Activated T-cell treated with anti-CD3 and anti-CD28 coated beads, Interleukin-2, amount 50 U/mL, for 24 hours (primary cell): ENCODE measurements at regions not wholly inside any gene's neighbourhood (a gene's known extent, or its start where the extent isn't known, plus 50 kb on each side); places are given as distances from the start of the nearest gene placed in this dataset.

ENCODE experiments used
- DNase-seq: peaks from one replicate; pipeline ENCODE4 v3.0.0-alpha.2; 2020
- H3K27ac Mint-ChIP-seq: 2 replicates; pipeline ENCODE4 v1.8.0; 2020; ENCODE audit warnings: mild to moderate bottlenecking, mixed read lengths
- H3K27me3 Mint-ChIP-seq: 2 replicates; pipeline ENCODE4 v1.8.0; 2020; ENCODE audit warnings: mixed read lengths
- H3K36me3 Mint-ChIP-seq: 2 replicates; pipeline ENCODE4 v1.8.0; 2020; ENCODE audit warnings: low read depth, mixed read lengths
- H3K4me1 Mint-ChIP-seq: 2 replicates; pipeline ENCODE4 v1.8.0; 2020; ENCODE audit warnings: low read depth, mixed read lengths
- H3K4me3 Mint-ChIP-seq: 2 replicates; pipeline ENCODE4 v1.8.0; 2020; ENCODE audit warnings: mild to moderate bottlenecking, moderate library complexity, mixed read lengths
- H3K9me3 Mint-ChIP-seq: 2 replicates; pipeline ENCODE4 v1.8.0; 2020; ENCODE audit warnings: mixed read lengths

DNA sequence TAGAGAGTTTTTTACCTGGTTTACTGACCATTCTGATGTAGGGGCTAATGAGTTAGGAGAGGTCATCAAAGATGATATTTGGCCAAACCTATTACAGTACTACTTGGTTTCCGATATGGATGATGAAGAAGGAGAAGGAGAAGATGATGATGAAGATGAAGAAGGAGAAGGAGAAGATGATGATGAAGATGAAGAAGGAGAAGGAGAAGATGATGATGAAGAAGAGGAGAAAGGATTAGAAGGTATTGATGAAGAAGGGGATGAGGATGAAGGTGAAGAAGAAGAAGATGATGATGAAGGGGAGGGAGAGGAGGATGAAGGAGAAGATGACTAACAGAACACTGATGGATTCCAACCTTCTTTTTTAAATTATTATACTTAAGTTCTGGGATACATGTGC is 196.6 kb downstream of the TMX1 start:
- no peak overlapping the region for H3K27ac Mint-ChIP-seq
- H3K4me3 Mint-ChIP-seq, result no peak overlapping the region
- H3K27me3 Mint-ChIP-seq, result peaks cover 32% of the 10 kb centered on the region
- no peak for DNase-seq
- H3K9me3 Mint-ChIP-seq, result no peaks in the 10 kb centered on the region
- no peaks in the 10 kb centered on the region for H3K36me3 Mint-ChIP-seq
- no peaks in the 10 kb centered on the region for H3K4me1 Mint-ChIP-seq

DNA sequence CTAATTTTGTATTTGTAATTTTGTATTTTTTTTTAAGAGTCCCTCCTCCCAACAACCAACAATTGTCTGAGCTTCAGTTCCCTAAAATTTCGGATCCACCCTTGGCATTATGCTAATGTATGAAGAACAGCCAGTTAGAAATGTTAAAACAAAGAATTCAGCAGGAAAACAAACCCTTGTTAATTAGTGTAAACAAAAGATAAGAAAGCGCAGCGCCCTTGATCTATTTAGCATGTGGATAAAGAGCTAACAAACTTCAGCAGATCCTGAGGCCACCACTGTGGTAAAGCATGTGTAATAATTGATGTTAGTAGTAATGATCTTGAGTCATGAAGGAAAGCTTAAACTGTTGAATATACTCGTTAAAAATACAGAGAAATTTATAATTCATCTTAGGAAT is 199.8 kb downstream of the TMX1 start:
- H3K4me3 Mint-ChIP-seq, result no peak overlapping the region
- H3K27ac Mint-ChIP-seq, result no peak overlapping the region
- H3K9me3 Mint-ChIP-seq, result no peaks in the 10 kb centered on the region
- no peak for DNase-seq
- H3K27me3 Mint-ChIP-seq, result peaks cover 25% of the 10 kb centered on the region
- H3K36me3 Mint-ChIP-seq, result no peaks in the 10 kb centered on the region
- no peaks in the 10 kb centered on the region for H3K4me1 Mint-ChIP-seq

DNA sequence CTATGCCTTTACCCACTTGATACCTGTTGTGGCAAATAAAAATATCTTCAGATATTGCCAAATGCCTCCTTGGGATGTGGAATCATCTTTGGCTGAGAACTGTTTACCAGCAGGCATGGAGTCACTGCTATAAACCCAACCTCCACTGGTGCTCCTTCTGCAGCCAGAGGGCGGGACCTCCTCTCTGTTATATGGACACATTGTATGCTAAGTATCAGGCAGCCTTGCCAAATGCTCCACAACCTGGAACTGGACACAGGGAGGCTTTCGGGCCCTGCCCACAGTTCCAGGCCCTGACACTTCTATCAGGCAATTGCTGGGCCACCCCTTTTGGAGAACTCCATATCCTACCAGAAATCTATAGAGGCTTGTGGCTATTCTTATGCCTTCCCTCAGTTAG is 201.0 kb downstream of the TMX1 start:
- H3K4me3 Mint-ChIP-seq, result no peak overlapping the region
- H3K36me3 Mint-ChIP-seq, result no peaks in the 10 kb centered on the region
- H3K27me3 Mint-ChIP-seq, result peaks cover 28% of the 10 kb centered on the region
- DNase-seq, result no peak
- H3K9me3 Mint-ChIP-seq, result no peaks in the 10 kb centered on the region
- H3K4me1 Mint-ChIP-seq, result no peaks in the 10 kb centered on the region
- H3K27ac Mint-ChIP-seq, result no peak overlapping the region

DNA sequence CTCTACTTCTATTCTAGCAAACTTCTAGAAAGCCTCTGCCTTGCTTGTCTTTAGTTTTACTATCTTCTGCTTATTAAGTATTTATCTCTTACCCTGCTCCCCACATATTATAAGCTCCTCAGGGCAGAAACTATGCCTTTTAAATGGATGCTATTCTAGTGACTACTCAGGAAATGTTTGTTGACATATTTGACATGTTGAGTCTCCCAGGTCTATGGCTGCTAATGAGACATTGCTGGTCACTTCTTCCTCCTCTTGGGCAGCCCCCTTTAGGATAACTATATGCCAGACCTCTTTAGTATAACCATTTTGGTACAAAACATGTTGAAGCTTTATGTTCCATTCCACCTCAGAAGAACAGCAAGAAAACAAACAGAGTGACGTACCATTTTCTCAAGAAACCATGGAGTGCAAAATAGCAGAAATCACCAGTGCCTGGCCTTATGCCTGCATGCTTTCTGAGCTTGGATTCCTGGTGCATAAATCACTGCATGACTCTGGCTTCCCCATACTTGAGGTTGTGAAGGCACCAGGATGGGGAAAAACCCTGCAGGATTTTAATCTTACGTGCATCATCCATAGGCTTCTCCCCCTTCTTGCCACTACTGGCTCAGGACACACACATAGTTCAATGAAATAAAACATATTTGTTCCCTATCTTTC is 202.6 kb downstream of the TMX1 start:
- no peaks in the 10 kb centered on the region for H3K4me1 Mint-ChIP-seq
- H3K36me3 Mint-ChIP-seq, result no peaks in the 10 kb centered on the region
- DNase-seq, result no peak
- H3K27me3 Mint-ChIP-seq, result peaks cover 37% of the 10 kb centered on the region
- H3K27ac Mint-ChIP-seq, result no peak overlapping the region
- H3K9me3 Mint-ChIP-seq, result no peaks in the 10 kb centered on the region
- no peak overlapping the region for H3K4me3 Mint-ChIP-seq

DNA sequence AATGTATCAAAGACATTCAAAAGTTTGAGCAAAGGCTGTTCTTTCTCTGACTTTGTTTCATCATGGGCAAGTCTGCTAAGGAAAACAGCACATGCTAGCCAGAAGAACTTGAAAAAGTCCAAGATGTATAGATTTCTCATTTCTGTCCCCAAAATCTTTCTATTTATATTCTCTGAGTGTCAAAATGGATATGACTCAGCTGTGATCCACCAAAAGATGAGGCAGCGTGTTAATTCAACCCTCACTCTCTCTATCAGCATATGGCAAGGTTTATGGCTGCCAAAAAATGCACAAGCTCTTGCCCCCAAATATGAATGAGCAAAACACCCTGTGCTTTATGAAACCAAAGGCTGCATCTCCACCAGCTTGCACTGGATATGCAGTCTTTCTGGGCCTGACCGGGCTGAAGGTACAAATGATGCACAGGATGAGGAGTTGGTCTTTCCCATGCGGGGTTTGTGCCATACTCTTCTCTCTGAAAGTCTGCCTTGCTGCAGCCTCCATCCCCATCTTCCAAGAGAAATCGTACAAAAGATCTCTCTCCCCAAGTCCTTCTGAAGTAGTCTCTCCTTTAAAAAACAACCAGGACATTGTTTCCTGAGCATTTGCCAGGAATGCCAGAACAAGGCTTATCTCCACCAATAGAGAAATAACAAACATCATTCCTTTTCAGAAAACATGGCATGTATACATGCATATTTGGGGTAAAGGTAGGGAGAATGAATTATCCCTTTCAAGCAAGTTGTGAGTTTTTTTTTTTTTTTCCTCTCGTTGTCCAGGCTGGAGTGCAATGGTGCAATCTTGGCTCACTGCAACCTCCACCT is 203.4 kb downstream of the TMX1 start:
- Mint-ChIP-seq H3K36me3 (no peaks in the 10 kb centered on the region), H3K27ac (no peak overlapping the region), H3K9me3 (no peaks in the 10 kb centered on the region), H3K4me1 (no peaks in the 10 kb centered on the region), H3K4me3 (no peak overlapping the region), H3K27me3 (peaks cover 36% of the 10 kb centered on the region)
- DNase-seq, result no peak

- Mint-ChIP-seq H3K27ac (no peak overlapping the region), H3K4me3 (no peak overlapping the region), H3K4me1 (no peaks in the 10 kb centered on the region), H3K9me3 (no peaks in the 10 kb centered on the region), H3K36me3 (no peaks in the 10 kb centered on the region), H3K27me3 (peaks cover 32% of the 10 kb centered on the region)
- no peak for DNase-seq
Measured at GRCh38 chr14:51444353-51445000, 204.4 kb downstream of the TMX1 start.

GRCh38 chr14:51445001-51445390 is 204.9 kb downstream of the TMX1 start:
- peaks cover 30% of the 10 kb centered on the region for H3K27me3 Mint-ChIP-seq
- H3K4me3 Mint-ChIP-seq, result no peak overlapping the region
- H3K9me3 Mint-ChIP-seq, result no peaks in the 10 kb centered on the region
- no peak overlapping the region for H3K27ac Mint-ChIP-seq
- DNase-seq, result no peak
- no peaks in the 10 kb centered on the region for H3K36me3 Mint-ChIP-seq
- no peaks in the 10 kb centered on the region for H3K4me1 Mint-ChIP-seq

- Mint-ChIP-seq H3K4me3 (no peak overlapping the region), H3K27me3 (peaks cover 29% of the 10 kb centered on the region), H3K9me3 (no peaks in the 10 kb centered on the region), H3K4me1 (no peaks in the 10 kb centered on the region), H3K27ac (no peak overlapping the region), H3K36me3 (no peaks in the 10 kb centered on the region)
- no peak for DNase-seq
Measured at GRCh38 chr14:51446771-51447170, 204.9 kb upstream of the FRMD6 start.

DNA sequence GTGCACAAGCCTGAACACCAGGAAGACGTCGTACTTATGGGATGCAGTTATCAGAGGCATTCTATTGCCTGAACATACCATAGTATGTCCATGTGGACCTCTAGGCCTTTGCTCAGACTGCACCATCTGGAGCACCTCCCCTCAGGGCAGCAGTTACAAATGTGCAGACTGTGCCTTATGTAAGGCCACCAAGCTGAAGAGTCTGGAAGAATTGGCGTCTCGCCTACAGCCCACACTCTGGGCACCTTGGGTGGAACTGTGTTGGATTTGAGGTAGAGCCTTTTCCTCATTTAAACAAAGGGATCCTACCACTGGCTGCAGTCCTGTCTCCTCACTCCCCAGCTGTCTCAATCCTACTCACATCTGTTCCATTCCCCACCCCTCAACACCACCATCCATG is 204.3 kb upstream of the FRMD6 start:
- no peak for DNase-seq
- no peaks in the 10 kb centered on the region for H3K9me3 Mint-ChIP-seq

DNA sequence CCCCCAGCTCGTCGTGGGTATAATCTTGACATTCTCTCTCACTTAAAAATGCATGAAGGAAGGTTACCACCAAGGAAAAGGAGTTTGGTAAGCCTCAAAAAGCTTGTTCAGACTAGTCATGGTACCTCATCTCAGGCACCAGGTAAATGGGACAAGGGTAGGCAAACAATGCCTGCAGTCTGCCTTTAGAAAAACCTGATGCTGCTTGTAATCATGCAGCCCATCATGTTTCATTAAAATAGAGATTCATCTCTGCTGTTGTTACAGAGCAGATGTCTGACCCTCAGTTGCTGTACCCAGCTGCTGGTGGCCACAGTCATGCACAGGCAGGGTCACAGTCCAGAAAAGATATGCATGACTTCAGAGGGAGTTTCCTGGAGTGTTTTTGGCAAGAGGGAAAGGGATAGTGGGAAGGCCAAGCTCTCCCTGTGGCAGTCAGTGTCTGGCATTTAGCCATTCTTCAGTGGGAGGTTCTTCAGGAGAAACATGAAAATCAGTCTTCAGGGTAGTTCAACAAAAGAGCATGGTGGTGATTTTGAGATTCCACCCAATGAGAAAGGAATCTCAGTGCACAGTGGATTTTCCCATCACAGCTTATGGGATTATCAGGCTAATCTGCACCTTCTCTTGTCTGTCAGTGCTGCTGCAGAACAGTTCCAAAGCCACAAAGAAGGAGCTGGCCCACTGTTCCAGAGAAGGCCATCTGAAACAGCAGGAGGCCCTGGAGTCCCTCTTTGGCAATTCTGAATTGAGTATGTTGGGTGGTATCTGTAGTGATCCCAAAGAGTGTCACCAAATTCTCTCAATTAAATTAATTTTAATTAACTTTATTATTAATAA is 202.7 kb upstream of the FRMD6 start:
- no peak overlapping the region for H3K4me3 Mint-ChIP-seq
- H3K9me3 Mint-ChIP-seq, result no peaks in the 10 kb centered on the region
- H3K27me3 Mint-ChIP-seq, result peaks cover 25% of the 10 kb centered on the region
- DNase-seq, result no peak
- H3K4me1 Mint-ChIP-seq, result no peaks in the 10 kb centered on the region
- no peak overlapping the region for H3K27ac Mint-ChIP-seq
- no peaks in the 10 kb centered on the region for H3K36me3 Mint-ChIP-seq

More for the DNA sequence above, 204.3 kb upstream of the FRMD6 start:
- H3K4me1 Mint-ChIP-seq, result no peaks in the 10 kb centered on the region
- H3K4me3 Mint-ChIP-seq, result no peak overlapping the region
- H3K36me3 Mint-ChIP-seq, result no peaks in the 10 kb centered on the region
- peaks cover 29% of the 10 kb centered on the region for H3K27me3 Mint-ChIP-seq
- no peak overlapping the region for H3K27ac Mint-ChIP-seq

DNA sequence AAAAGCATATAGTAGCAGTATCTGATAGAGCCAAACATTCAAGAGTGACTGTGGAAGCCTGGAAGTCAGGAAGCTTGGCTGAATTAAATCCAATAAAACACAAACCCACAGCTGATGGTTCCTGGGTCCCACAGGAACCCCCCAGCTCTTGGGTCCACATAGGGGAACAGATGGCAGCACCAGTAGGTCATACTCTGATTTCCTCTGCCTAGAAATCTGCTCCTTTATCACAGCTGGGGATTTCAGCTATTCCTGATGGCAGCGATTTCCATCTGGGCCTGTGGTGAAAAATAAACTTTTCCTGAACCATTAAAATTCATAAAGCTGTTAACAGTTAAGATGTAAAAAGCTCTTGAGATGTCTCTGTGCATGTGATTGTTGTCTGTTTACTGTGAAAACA is 202.0 kb upstream of the FRMD6 start:
- no peaks in the 10 kb centered on the region for H3K9me3 Mint-ChIP-seq
- H3K36me3 Mint-ChIP-seq, result no peaks in the 10 kb centered on the region
- H3K4me1 Mint-ChIP-seq, result no peaks in the 10 kb centered on the region
- no peak overlapping the region for H3K27ac Mint-ChIP-seq
- H3K4me3 Mint-ChIP-seq, result no peak overlapping the region
- peaks cover 20% of the 10 kb centered on the region for H3K27me3 Mint-ChIP-seq
- no peak for DNase-seq

- no peaks in the 10 kb centered on the region for H3K36me3 Mint-ChIP-seq
- no peak overlapping the region for H3K4me3 Mint-ChIP-seq
- H3K9me3 Mint-ChIP-seq, result no peaks in the 10 kb centered on the region
- H3K27ac Mint-ChIP-seq, result no peak overlapping the region
- no peak for DNase-seq
- H3K4me1 Mint-ChIP-seq, result no peaks in the 10 kb centered on the region
- H3K27me3 Mint-ChIP-seq, result peaks cover 11% of the 10 kb centered on the region
Measured at GRCh38 chr14:51451561-51451960, 200.1 kb upstream of the FRMD6 start.

DNA sequence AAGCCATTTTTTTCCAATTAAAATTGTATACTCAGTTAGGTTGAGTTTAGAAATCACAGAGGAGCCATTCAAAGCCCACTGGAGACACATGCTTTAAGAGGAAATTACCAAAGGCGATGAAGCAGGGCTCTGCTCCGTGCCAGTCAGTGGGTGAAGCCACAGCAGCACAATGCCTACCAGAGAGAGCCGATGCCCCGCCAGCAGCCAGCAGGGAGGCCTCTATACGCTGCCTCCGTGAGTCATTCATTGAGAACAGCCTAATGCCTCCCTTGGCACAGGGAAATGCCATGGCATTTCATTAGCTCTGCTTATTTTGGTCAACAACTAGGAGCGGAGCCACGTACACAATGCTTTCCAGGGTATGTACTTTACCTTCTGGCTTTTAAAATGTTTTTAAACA is 197.8 kb upstream of the FRMD6 start:
- H3K9me3 Mint-ChIP-seq, result no peaks in the 10 kb centered on the region

DNA sequence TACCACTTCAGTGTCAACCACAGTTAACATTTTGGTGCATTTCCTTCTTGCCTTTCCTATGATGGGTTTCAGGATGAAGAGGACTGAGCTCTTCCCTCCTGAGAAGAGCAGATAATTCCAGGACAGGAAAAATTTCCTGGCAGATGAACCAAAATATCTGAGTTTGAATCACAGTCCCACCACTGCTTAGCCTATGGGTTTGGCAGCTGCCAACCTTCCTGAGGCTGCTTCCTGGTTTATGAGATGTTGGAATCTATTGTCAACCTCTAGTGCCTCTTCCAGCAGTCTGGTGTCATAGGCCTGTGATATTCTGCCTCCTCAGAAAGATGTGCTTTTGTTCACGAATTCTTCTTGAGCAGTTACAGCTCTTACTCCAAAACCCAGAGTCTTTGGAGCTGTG is 197.4 kb upstream of the FRMD6 start:
- Mint-ChIP-seq H3K36me3 (no peaks in the 10 kb centered on the region), H3K27ac (no peak overlapping the region), H3K27me3 (peaks cover 3% of the 10 kb centered on the region), H3K4me1 (no peaks in the 10 kb centered on the region), H3K9me3 (no peaks in the 10 kb centered on the region), H3K4me3 (no peak overlapping the region)
- DNase-seq, result no peak

More for the DNA sequence above, 197.8 kb upstream of the FRMD6 start:
- Mint-ChIP-seq H3K27ac (no peak overlapping the region), H3K36me3 (no peaks in the 10 kb centered on the region), H3K27me3 (peaks cover 3% of the 10 kb centered on the region), H3K4me1 (no peaks in the 10 kb centered on the region), H3K4me3 (no peak overlapping the region)
- no peak for DNase-seq
